CD14-positive monocyte (primary cell): ENCODE measurements at regions not wholly inside any gene's neighbourhood (a gene's known extent, or its start where the extent isn't known, plus 50 kb on each side); places are given as distances from the start of the nearest gene placed in this dataset.

Experiments
- DNase-seq, 3 donors: peaks; one replicate each; pipeline ENCODE4 v3.0.0-alpha.2; 2011 to 2022
- H2AFZ ChIP-seq: 2 replicates; pipeline ENCODE4 v1.6.0; 2012; ENCODE audit warnings: mild to moderate bottlenecking, low read depth, low read length, inconsistent platforms; ENCODE audit not compliant: insufficient read depth, poor library complexity, severe bottlenecking
- H3K27ac ChIP-seq, 2 donors: 1 replicate in 1 of 2; 2 replicates in 1 of 2; pipeline ENCODE4 v1.5.1; 2012 to 2013; ENCODE audit warnings: low read length in 2 of 2, control low read depth in 1 of 2, inconsistent platforms in 1 of 2, low read depth in 1 of 2, mild to moderate bottlenecking in 1 of 2
- H3K27me3 ChIP-seq, 2 donors: one replicate each; pipeline versions ENCODE4 v1.6.0 to v1.6.1; 2011 to 2013; ENCODE audit warnings: low read length in 2 of 2; ENCODE audit not compliant: control insufficient read depth in 2 of 2, insufficient read depth in 2 of 2
- H3K36me3 ChIP-seq, 2 donors: replicated peaks in 1 of 2; 1 replicate in 1 of 2; 2 replicates in 1 of 2; pipeline versions ENCODE4 v1.5.1 to v1.6.1; 2012 to 2013; ENCODE audit warnings: low read length in 2 of 2, control low read depth in 1 of 2, inconsistent platforms in 1 of 2, mild to moderate bottlenecking in 1 of 2; ENCODE audit not compliant: insufficient read depth in 2 of 2, control insufficient read depth in 1 of 2
- H3K4me1 ChIP-seq, 2 donors: 1 replicate in 1 of 2; 2 replicates in 1 of 2; pipeline versions ENCODE4 v1.5.1 to v1.6.1; 2012 to 2013; ENCODE audit warnings: low read length in 2 of 2, control low read depth in 1 of 2, inconsistent platforms in 1 of 2, mild to moderate bottlenecking in 1 of 2, moderate library complexity in 1 of 2; ENCODE audit not compliant: insufficient read depth in 2 of 2, control insufficient read depth in 1 of 2
- H3K4me2 ChIP-seq: replicated peaks from 2 replicates; pipeline ENCODE3; 2012; ENCODE audit warnings: low read length, moderate library complexity, mild to moderate bottlenecking; ENCODE audit not compliant: poor library complexity, severe bottlenecking; ENCODE audit errors: extremely low read depth
- H3K4me3 ChIP-seq, 3 experiments: fragments of 200-600 bp in 1 of 3; sonication (generic) in 1 of 3; replicated peaks in 1 of 3; 1 replicate in 2 of 3; 2 replicates in 1 of 3; pipeline ENCODE4 v1.5.1; 2011 to 2013; ENCODE audit warnings: low read length in 3 of 3, mild to moderate bottlenecking in 3 of 3, control low read depth in 2 of 3, low read depth in 2 of 3, inconsistent platforms in 1 of 3, moderate library complexity in 1 of 3
- H3K79me2 ChIP-seq: 2 replicates; pipeline ENCODE4 v1.6.0; 2012; ENCODE audit warnings: mild to moderate bottlenecking, control low read depth, inconsistent platforms, low read length, moderate library complexity; ENCODE audit not compliant: insufficient read depth
- H3K9ac ChIP-seq: 2 replicates; pipeline ENCODE4 v1.6.0; 2017; ENCODE audit warnings: low read length, mild to moderate bottlenecking; ENCODE audit not compliant: insufficient read depth, poor library complexity, severe bottlenecking
- H3K9me3 ChIP-seq, 2 donors: replicated peaks in 1 of 2; 1 replicate in 1 of 2; 2 replicates in 1 of 2; pipeline versions ENCODE4 v1.5.1 to v1.6.1; 2012 to 2013; ENCODE audit warnings: low read length in 2 of 2, control low read depth in 1 of 2; ENCODE audit not compliant: control insufficient read depth in 1 of 2, insufficient read depth in 1 of 2
- H4K20me1 ChIP-seq: 2 replicates; pipeline ENCODE4 v1.6.0; 2012; ENCODE audit warnings: mild to moderate bottlenecking, low read length, control low read depth, moderate library complexity; ENCODE audit not compliant: insufficient read depth
- H3K27ac Mint-ChIP-seq, 7 donors: one replicate each; pipeline ENCODE4 v1.8.0; 2020; ENCODE audit warnings: mild to moderate bottlenecking in 7 of 7, mixed read lengths in 7 of 7, moderate library complexity in 6 of 7, inconsistent platforms in 2 of 7
- H3K27me3 Mint-ChIP-seq, 3 donors: one replicate each; pipeline ENCODE4 v1.8.0; 2021 to 2022; ENCODE audit warnings: low read depth in 3 of 3, mild to moderate bottlenecking in 3 of 3, mixed read lengths in 3 of 3, moderate library complexity in 3 of 3, inconsistent platforms in 1 of 3
- H3K36me3 Mint-ChIP-seq, 2 donors: one replicate each; pipeline ENCODE4 v1.8.0; 2020; ENCODE audit warnings: mixed read lengths in 2 of 2, inconsistent platforms in 1 of 2, mild to moderate bottlenecking in 1 of 2
- H3K4me1 Mint-ChIP-seq: one replicate; pipeline ENCODE4 v1.8.0; 2020; ENCODE audit warnings: mild to moderate bottlenecking, mixed read lengths
- H3K4me3 Mint-ChIP-seq, 2 donors: one replicate each; pipeline ENCODE4 v1.8.0; 2020; ENCODE audit warnings: mild to moderate bottlenecking in 2 of 2, mixed read lengths in 2 of 2, moderate library complexity in 1 of 2
- H3K9me3 Mint-ChIP-seq, 7 donors: one replicate each; pipeline ENCODE4 v1.8.0; 2020 to 2022; ENCODE audit warnings: mixed read lengths in 7 of 7, mild to moderate bottlenecking in 6 of 7, moderate library complexity in 6 of 7, inconsistent platforms in 2 of 7
- WGBS: methylation state at CpG from one replicate; pipeline ENCODE4 v1.1.5; 2013; ENCODE audit warnings: missing lambda C conversion rate; ENCODE audit not compliant: insufficient coverage; 5-methylcytosine and 5-hydroxymethylcytosine counted together
- intact Hi-C, 2 donors: fragments of 100-400 bp; cut with micrococcal nuclease; formaldehyde crosslinking; loops; one replicate each; pipeline versions ENCODE4 v1.15.0 to v1.15.1; 2023
- TF ChIP-seq, protein P1 (sequence below): fragments of 200-600 bp; IDR thresholded peaks from one replicate; pipeline ENCODE4 v1.8.0; 2022; ENCODE audit warnings: antibody characterized with exemption, mild to moderate bottlenecking

DNA sequence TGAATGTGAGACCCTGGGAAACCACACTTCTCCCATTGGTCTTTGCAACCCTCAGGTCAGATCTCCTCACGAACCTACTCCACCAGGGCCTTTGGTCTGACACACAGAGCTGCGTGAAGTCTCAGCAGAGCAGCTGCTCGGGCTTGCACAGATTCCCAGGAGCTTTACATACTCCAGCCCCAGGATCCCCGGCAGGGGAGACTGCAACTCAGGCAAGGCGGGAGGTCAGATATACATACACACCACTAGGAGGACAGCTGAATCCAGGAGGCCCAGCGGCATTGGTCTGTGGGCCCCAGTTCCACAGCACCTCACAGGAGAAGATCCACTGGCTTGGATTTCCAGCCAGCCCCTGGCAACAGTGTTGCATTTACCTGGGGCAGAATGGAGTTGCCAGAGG lies 239.2 kb downstream of the GPAM start:
- no peaks in the 10 kb centered on the region for H3K4me1 ChIP-seq
- peaks cover 7 to 21% of the 10 kb centered on the region in 2 donors for H3K9me3 ChIP-seq
- H3K4me3 ChIP-seq: no peak overlapping the region
- DNase-seq: no peak
- Mint-ChIP-seq H3K36me3 (no peaks in the 10 kb centered on the region), H3K27ac (no peak overlapping the region), H3K4me3 (no peak overlapping the region), H3K4me1 (no peaks in the 10 kb centered on the region), H3K9me3 (peaks cover 10 to 17% (median 10%) of the 10 kb centered on the region in 7 donors), H3K27me3 (peaks cover 0 to 2% (median 0%) of the 10 kb centered on the region in 3 donors)
- TF ChIP-seq, protein P1, sequence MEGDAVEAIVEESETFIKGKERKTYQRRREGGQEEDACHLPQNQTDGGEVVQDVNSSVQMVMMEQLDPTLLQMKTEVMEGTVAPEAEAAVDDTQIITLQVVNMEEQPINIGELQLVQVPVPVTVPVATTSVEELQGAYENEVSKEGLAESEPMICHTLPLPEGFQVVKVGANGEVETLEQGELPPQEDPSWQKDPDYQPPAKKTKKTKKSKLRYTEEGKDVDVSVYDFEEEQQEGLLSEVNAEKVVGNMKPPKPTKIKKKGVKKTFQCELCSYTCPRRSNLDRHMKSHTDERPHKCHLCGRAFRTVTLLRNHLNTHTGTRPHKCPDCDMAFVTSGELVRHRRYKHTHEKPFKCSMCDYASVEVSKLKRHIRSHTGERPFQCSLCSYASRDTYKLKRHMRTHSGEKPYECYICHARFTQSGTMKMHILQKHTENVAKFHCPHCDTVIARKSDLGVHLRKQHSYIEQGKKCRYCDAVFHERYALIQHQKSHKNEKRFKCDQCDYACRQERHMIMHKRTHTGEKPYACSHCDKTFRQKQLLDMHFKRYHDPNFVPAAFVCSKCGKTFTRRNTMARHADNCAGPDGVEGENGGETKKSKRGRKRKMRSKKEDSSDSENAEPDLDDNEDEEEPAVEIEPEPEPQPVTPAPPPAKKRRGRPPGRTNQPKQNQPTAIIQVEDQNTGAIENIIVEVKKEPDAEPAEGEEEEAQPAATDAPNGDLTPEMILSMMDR: no peak
- H2AFZ ChIP-seq: no peak overlapping the region
- no peaks in the 10 kb centered on the region for H4K20me1 ChIP-seq
- H3K36me3 ChIP-seq: no peaks in the 10 kb centered on the region
- intact Hi-C loops: no loop called here
- 82% methylated on average over 5 of the region's 6 CpGs for WGBS
- H3K9ac ChIP-seq: no peak overlapping the region
- H3K4me2 ChIP-seq: no peak overlapping the region
- no peaks in the 10 kb centered on the region for H3K79me2 ChIP-seq
- no peak overlapping the region for H3K27ac ChIP-seq
- no peaks in the 10 kb centered on the region for H3K27me3 ChIP-seq

- no peak overlapping the region for H3K27ac ChIP-seq
- no peak overlapping the region for H3K4me2 ChIP-seq
- Mint-ChIP-seq H3K4me1 (no peaks in the 10 kb centered on the region), H3K9me3 (peaks cover 5 to 22% (median 12%) of the 10 kb centered on the region in 7 donors), H3K27me3 (no peaks in the 10 kb centered on the region), H3K27ac (no peak overlapping the region), H3K36me3 (no peaks in the 10 kb centered on the region), H3K4me3 (no peak overlapping the region)
- no CpG with 5 or more reads among the region's 1 CpG for WGBS
- TF ChIP-seq, protein P1: no peak
- no peaks in the 10 kb centered on the region for H4K20me1 ChIP-seq
- DNase-seq: no peak
- intact Hi-C loops: no loop called here
- peaks cover 13 to 24% of the 10 kb centered on the region in 2 donors for H3K9me3 ChIP-seq
- no peak overlapping the region for H3K4me3 ChIP-seq
- H3K79me2 ChIP-seq: no peaks in the 10 kb centered on the region
- H3K36me3 ChIP-seq: no peaks in the 10 kb centered on the region
- H2AFZ ChIP-seq: no peak overlapping the region
- no peaks in the 10 kb centered on the region for H3K27me3 ChIP-seq
- H3K9ac ChIP-seq: no peak overlapping the region
- no peaks in the 10 kb centered on the region for H3K4me1 ChIP-seq
Measured at GRCh38 chr10:111953949-111954348, 229.6 kb downstream of the GPAM start.
